GM21825 (cell line): ENCODE measurements at regions not wholly inside any gene's neighbourhood (a gene's known extent, or its start where the extent isn't known, plus 50 kb on each side); places are given as distances from the start of the nearest gene placed in this dataset.

Source experiments
- ATAC-seq: cut with Tn5 transposase; IDR thresholded peaks from one replicate; pipeline ENCODE4 v1.9.1; 2021; ENCODE audit warnings: mild to moderate bottlenecking, moderate library complexity; ENCODE audit not compliant: unreplicated experiment

GRCh38 chr6:85396159-85396808 is 53.6 kb upstream of the NT5E start:
- no peak for ATAC-seq

- no peak for ATAC-seq
These were observed 54.1 kb upstream of the NT5E start for GRCh38 chr6:85395746-85396145.

- ATAC-seq: no peak
These were observed 54.9 kb upstream of the NT5E start for GRCh38 chr6:85394853-85395538.

- no peak for ATAC-seq
These were observed 55.7 kb upstream of the NT5E start for GRCh38 chr6:85394199-85394598.

GRCh38 chr6:85392379-85392778 is 57.5 kb upstream of the NT5E start:
- ATAC-seq: no peak

GRCh38 chr6:85390775-85391174 is 59.1 kb upstream of the NT5E start:
- no peak for ATAC-seq

GRCh38 chr6:85390105-85390728 is 59.7 kb upstream of the NT5E start:
- ATAC-seq: no peak

- ATAC-seq: no peak
These were observed 60.6 kb upstream of the NT5E start for GRCh38 chr6:85389151-85389797.

- ATAC-seq: no peak
These were observed 61.4 kb upstream of the NT5E start for GRCh38 chr6:85388531-85388930.

- no peak for ATAC-seq
These were observed 64.1 kb upstream of the NT5E start for GRCh38 chr6:85385636-85386315.

- ATAC-seq: no peak
These were observed 66.8 kb upstream of the NT5E start for GRCh38 chr6:85383042-85383441.

- ATAC-seq: no peak
These were observed 67.3 kb upstream of the NT5E start for GRCh38 chr6:85382541-85382940.

- ATAC-seq: no peak
These were observed 77.0 kb upstream of the NT5E start for GRCh38 chr6:85372915-85373270.

GRCh38 chr6:85372188-85372914 is 77.5 kb upstream of the NT5E start:
- no peak for ATAC-seq

GRCh38 chr6:85368631-85369030 is 81.3 kb upstream of the NT5E start:
- ATAC-seq: no peak

GRCh38 chr6:85364344-85364743 is 85.5 kb upstream of the NT5E start:
- ATAC-seq: no peak

- ATAC-seq: no peak
These were observed 86.0 kb upstream of the NT5E start for GRCh38 chr6:85363870-85364269.

- ATAC-seq: no peak
These were observed 87.1 kb upstream of the NT5E start for GRCh38 chr6:85362652-85363310.

- no peak for ATAC-seq
These were observed 88.3 kb upstream of the NT5E start for GRCh38 chr6:85361643-85362014.
